ENCODE measurements at regions not wholly inside any gene's neighbourhood (a gene's known extent, or its start where the extent isn't known, plus 50 kb on each side); places are given as distances from the start of the nearest gene placed in this dataset.
"Not testable (repeated sequence)": the region's sequence is repeated elsewhere in the genome, so short reads cannot be mapped to it uniquely, and the experiment has no call there.

GRCh38 chrX:14302561-14302960 lies 226.8 kb upstream of the GLRA2 start:
- TF ChIP-seq EZH2 (IDR thresholded peaks at IDR 0.05; ENCODE audit: low read depth, unreplicated experiment); POLR2AphosphoS5 (IDR thresholded peaks at IDR 0.05; ENCODE audit: low read depth); ZNF114 (CRISPR knock-in tag; IDR thresholded peaks at IDR 0.05); REST (IDR thresholded peaks at IDR 0.05; ENCODE audit: unreplicated experiment): not testable (repeated sequence)
- TF ChIP-seq, protein P1, sequence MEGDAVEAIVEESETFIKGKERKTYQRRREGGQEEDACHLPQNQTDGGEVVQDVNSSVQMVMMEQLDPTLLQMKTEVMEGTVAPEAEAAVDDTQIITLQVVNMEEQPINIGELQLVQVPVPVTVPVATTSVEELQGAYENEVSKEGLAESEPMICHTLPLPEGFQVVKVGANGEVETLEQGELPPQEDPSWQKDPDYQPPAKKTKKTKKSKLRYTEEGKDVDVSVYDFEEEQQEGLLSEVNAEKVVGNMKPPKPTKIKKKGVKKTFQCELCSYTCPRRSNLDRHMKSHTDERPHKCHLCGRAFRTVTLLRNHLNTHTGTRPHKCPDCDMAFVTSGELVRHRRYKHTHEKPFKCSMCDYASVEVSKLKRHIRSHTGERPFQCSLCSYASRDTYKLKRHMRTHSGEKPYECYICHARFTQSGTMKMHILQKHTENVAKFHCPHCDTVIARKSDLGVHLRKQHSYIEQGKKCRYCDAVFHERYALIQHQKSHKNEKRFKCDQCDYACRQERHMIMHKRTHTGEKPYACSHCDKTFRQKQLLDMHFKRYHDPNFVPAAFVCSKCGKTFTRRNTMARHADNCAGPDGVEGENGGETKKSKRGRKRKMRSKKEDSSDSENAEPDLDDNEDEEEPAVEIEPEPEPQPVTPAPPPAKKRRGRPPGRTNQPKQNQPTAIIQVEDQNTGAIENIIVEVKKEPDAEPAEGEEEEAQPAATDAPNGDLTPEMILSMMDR (conservative IDR thresholded peaks at IDR 0.05; ENCODE audit: low read depth in 2 of 2): not testable (repeated sequence)
